ENCODE measurements at regions not wholly inside any gene's neighbourhood (a gene's known extent, or its start where the extent isn't known, plus 50 kb on each side); places are given as distances from the start of the nearest gene placed in this dataset.

- H3K4me1 Mint-ChIP-seq (ENCODE audit: unreplicated experiment) = peaks cover 3% of the 10 kb centered on the region
- TF ChIP-seq, protein P1, sequence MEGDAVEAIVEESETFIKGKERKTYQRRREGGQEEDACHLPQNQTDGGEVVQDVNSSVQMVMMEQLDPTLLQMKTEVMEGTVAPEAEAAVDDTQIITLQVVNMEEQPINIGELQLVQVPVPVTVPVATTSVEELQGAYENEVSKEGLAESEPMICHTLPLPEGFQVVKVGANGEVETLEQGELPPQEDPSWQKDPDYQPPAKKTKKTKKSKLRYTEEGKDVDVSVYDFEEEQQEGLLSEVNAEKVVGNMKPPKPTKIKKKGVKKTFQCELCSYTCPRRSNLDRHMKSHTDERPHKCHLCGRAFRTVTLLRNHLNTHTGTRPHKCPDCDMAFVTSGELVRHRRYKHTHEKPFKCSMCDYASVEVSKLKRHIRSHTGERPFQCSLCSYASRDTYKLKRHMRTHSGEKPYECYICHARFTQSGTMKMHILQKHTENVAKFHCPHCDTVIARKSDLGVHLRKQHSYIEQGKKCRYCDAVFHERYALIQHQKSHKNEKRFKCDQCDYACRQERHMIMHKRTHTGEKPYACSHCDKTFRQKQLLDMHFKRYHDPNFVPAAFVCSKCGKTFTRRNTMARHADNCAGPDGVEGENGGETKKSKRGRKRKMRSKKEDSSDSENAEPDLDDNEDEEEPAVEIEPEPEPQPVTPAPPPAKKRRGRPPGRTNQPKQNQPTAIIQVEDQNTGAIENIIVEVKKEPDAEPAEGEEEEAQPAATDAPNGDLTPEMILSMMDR (conservative IDR thresholded peaks at IDR 0.05) = no peak
- DNase-seq (ENCODE audit: extremely low spot score, unreplicated experiment) = no peak
- no peak overlapping the region for H3K4me3 Mint-ChIP-seq
- H3K27ac Mint-ChIP-seq = no peak overlapping the region
- no peaks in the 10 kb centered on the region for H3K9me3 Mint-ChIP-seq
- peaks cover 9% of the 10 kb centered on the region for H3K36me3 Mint-ChIP-seq
- no peaks in the 10 kb centered on the region for H3K27me3 Mint-ChIP-seq
Measured at GRCh38 chr3:159892171-159892795, 96.4 kb upstream of the IL12A start.

DNA sequence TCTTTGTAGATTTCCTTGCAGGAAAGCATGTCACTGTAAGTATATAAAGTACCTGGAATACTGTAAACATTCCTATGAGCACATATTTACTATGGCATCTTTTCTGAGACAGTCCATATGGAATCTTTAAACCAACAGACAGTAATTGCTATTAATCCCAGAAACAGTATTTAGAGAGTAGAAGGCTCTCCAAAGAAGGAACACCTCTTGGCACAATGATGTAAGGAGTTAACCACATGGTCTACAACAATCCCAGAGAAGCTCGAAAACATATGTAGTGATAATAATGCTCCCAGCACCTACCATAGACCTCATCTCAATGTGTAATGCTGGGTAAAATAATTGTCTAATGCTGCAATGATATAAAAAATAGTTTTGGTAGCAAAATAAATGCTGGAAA, 95.8 kb upstream of the IL12A start:
- Mint-ChIP-seq H3K4me3 (no peak overlapping the region), H3K9me3 (no peaks in the 10 kb centered on the region), H3K27ac (no peak overlapping the region), H3K36me3 (peaks cover 9% of the 10 kb centered on the region), H3K27me3 (no peaks in the 10 kb centered on the region), H3K4me1 (ENCODE audit: unreplicated experiment) (peaks cover 7% of the 10 kb centered on the region)
- TF ChIP-seq, protein P1 (conservative IDR thresholded peaks at IDR 0.05) = no peak
- no peak for DNase-seq (ENCODE audit: extremely low spot score, unreplicated experiment)

GRCh38 chr3:159894386-159894785, 94.2 kb upstream of the IL12A start:
- Mint-ChIP-seq H3K4me3 (no peak overlapping the region), H3K27ac (no peak overlapping the region), H3K36me3 (peaks cover 12% of the 10 kb centered on the region), H3K27me3 (no peaks in the 10 kb centered on the region), H3K4me1 (ENCODE audit: unreplicated experiment) (peaks cover 13% of the 10 kb centered on the region), H3K9me3 (no peaks in the 10 kb centered on the region)
- no peak for DNase-seq (ENCODE audit: extremely low spot score, unreplicated experiment)
- TF ChIP-seq, protein P1 (conservative IDR thresholded peaks at IDR 0.05) = no peak

GRCh38 chr3:159895430-159895829, 93.2 kb upstream of the IL12A start:
- TF ChIP-seq, protein P1 (conservative IDR thresholded peaks at IDR 0.05) = no peak

DNA sequence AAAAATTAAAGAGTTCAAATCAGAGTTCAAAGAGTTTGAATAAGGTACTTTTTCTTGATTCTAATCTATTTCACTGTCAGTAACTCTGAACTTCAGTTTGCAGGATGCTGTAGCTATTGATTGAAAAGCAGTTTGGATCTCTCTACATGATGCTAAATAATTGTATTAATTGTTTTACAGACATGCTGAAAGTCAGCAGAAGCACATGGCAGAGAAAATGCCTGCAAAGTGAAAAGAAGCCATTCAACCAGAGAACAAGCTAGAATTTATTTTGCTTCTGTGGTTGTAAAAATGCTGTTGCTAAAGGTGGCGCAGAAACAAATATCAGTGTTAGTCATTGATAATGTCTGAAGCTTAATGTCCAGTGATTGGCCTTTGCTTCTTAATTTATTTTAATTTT, 92.1 kb upstream of the IL12A start:
- H3K27ac Mint-ChIP-seq = no peak overlapping the region
- no peaks in the 10 kb centered on the region for H3K27me3 Mint-ChIP-seq
- H3K36me3 Mint-ChIP-seq = peaks cover 12% of the 10 kb centered on the region

More at GRCh38 chr3:159895430-159895829, 93.2 kb upstream of the IL12A start:
- H3K9me3 Mint-ChIP-seq = no peaks in the 10 kb centered on the region
- peaks cover 12% of the 10 kb centered on the region for H3K36me3 Mint-ChIP-seq
- no peaks in the 10 kb centered on the region for H3K27me3 Mint-ChIP-seq
- H3K27ac Mint-ChIP-seq = no peak overlapping the region
- no peak overlapping the region for H3K4me3 Mint-ChIP-seq
- DNase-seq (ENCODE audit: extremely low spot score, unreplicated experiment) = no peak
- H3K4me1 Mint-ChIP-seq (ENCODE audit: unreplicated experiment) = peaks cover 13% of the 10 kb centered on the region

More for the DNA sequence above, 92.1 kb upstream of the IL12A start:
- Mint-ChIP-seq H3K9me3 (no peaks in the 10 kb centered on the region), H3K4me3 (no peak overlapping the region), H3K4me1 (ENCODE audit: unreplicated experiment) (peaks cover 13% of the 10 kb centered on the region)
- no peak for DNase-seq (ENCODE audit: extremely low spot score, unreplicated experiment)
- TF ChIP-seq, protein P1 (conservative IDR thresholded peaks at IDR 0.05) = no peak
